Stimulated activated CD4-positive, alpha-beta T cell treated with anti-CD3 and anti-CD28 coated beads, Interleukin-12 subunit alpha, Interleukin-12 subunit beta, amount 100 ng/mL, for 4 hours (primary cell): ENCODE measurements at regions not wholly inside any gene's neighbourhood (a gene's known extent, or its start where the extent isn't known, plus 50 kb on each side); places are given as distances from the start of the nearest gene placed in this dataset.
"Not testable (repeated sequence)": the region's sequence is repeated elsewhere in the genome, so short reads cannot be mapped to it uniquely, and the experiment has no call there.

ENCODE experiments used
- DNase-seq: peaks from one replicate; pipeline ENCODE4 v3.0.0-alpha.2; 2020

- not testable (repeated sequence) for DNase-seq
Observed at GRCh38 chr16:8030004-8030403, 560.3 kb downstream of the TMEM114 start.

GRCh38 chr16:8026450-8026849 lies 563.9 kb downstream of the TMEM114 start:
- DNase-seq = no peak

DNA sequence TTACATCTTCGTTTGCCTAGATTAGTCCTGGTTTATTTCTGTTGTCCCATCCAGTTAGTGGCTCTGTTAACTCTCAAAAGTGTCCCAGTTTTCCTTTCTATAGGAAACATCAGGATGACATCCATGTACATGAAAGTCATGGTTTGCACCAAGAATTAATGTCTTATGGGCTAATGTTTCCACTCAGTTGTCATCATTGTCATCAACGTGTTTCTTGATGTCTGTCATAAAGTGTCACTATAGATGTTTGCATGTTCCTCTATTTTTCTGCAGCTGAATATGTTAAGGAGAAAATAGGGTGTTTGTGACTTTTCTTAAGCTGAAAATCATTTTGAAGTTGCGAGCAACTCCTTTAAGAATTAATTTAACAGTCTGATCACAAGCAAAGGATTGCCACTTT lies 567.0 kb downstream of the TMEM114 start:
- DNase-seq = no peak

- DNase-seq = no peak
Observed at GRCh38 chr16:8005096-8005860, 585.0 kb downstream of the TMEM114 start.

- DNase-seq = no peak
Observed at GRCh38 chr16:7998789-7999453, 591.4 kb downstream of the TMEM114 start.

GRCh38 chr16:7997966-7998365 lies 592.3 kb downstream of the TMEM114 start:
- DNase-seq = no peak

GRCh38 chr16:7992616-7993015 lies 597.7 kb downstream of the TMEM114 start:
- DNase-seq = no peak

GRCh38 chr16:7990626-7991260 lies 599.6 kb downstream of the TMEM114 start:
- DNase-seq = no peak

- no peak for DNase-seq
Observed at GRCh38 chr16:7983676-7984075, 606.6 kb downstream of the TMEM114 start.

- no peak for DNase-seq
Observed at GRCh38 chr16:7980133-7980483, 610.2 kb downstream of the TMEM114 start.

- no peak for DNase-seq
Observed at GRCh38 chr16:7979448-7980132, 610.7 kb downstream of the TMEM114 start.

GRCh38 chr16:7976563-7976962 lies 613.7 kb downstream of the TMEM114 start:
- no peak for DNase-seq

DNA sequence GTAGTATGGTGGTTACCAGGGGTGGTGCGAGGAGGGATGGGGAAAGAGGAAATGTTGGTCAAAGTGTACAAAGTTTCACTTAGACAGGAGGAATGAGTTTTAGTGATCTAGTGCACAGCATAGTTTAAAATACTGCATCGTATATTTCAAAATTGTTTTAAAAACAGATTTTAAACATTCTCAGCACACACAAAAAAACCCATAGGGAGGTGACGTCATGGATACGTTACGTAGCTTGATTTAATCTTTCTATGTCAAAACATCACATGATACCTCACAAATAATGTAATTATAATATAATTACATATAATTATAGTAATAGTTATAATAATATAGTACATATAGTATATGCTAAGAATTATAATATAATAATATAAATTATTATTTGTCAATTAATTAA lies 614.2 kb downstream of the TMEM114 start:
- no peak for DNase-seq

GRCh38 chr16:7967996-7968509 lies 622.3 kb downstream of the TMEM114 start:
- no peak for DNase-seq

GRCh38 chr16:7964744-7965143 lies 625.6 kb downstream of the TMEM114 start:
- DNase-seq = no peak

DNA sequence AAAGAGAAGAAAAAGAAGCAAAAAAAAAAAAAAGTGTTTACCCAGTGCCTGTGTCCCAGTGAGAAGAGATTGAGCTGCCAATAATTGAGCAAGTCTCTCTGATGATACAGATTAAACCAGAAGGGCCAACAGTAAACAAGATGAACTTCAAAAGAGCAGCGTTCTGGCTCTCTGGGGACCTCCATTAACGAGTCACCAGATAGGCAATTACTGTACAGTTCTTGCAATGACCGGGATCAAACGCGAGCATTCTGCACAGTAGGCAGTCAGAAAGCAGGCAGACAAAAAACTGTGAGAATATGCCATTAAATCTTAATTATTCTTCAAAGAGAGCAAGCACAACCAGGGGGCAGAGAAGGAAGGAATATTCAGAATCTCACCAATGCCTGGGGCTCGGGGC lies 626.1 kb downstream of the TMEM114 start:
- DNase-seq = no peak

GRCh38 chr16:7962091-7962879 lies 628.0 kb downstream of the TMEM114 start:
- DNase-seq = no peak

GRCh38 chr16:7957151-7957550 lies 624.5 kb downstream of the RBFOX1 start:
- DNase-seq = no peak

- no peak for DNase-seq
Observed at GRCh38 chr16:7953360-7953759, 620.7 kb downstream of the RBFOX1 start.

- no peak for DNase-seq
Observed at GRCh38 chr16:7946142-7946541, 613.5 kb downstream of the RBFOX1 start.

- no peak for DNase-seq
Observed at GRCh38 chr16:7938175-7938574, 605.5 kb downstream of the RBFOX1 start.

GRCh38 chr16:7921345-7921744 lies 588.7 kb downstream of the RBFOX1 start:
- DNase-seq = no peak

- DNase-seq = no peak
Observed at GRCh38 chr16:7919782-7920181, 587.1 kb downstream of the RBFOX1 start.
